ENCODE measurements at regions not wholly inside any gene's neighbourhood (a gene's known extent, or its start where the extent isn't known, plus 50 kb on each side); places are given as distances from the start of the nearest gene placed in this dataset.

- 92% methylated on average over 17 of the region's 21 CpGs for WGBS (ENCODE audit: insufficient coverage)
- DNase-seq, result no peak
- Histone ChIP-seq H3K4me1 (ENCODE audit: control extremely low read depth in 1 of 4, control insufficient read depth in 4 of 4, insufficient read depth in 4 of 4, low read length in 3 of 4) (no peaks in the 10 kb centered on the region), H3K27ac (ENCODE audit: insufficient read depth in 1 of 2, low read depth in 1 of 2, low read length in 2 of 2, poor library complexity in 1 of 2, severe bottlenecking in 2 of 2) (no peak overlapping the region), H3K36me3 (ENCODE audit: control insufficient read depth in 4 of 4, insufficient read depth in 4 of 4, low read length in 3 of 4) (no peaks in the 10 kb centered on the region), H3K9me3 (ENCODE audit: control extremely low read depth in 1 of 5, control insufficient read depth in 4 of 5, insufficient read depth in 2 of 5, low read depth in 1 of 5, low read length in 4 of 5) (no peaks in the 10 kb centered on the region), H3K4me3 (ENCODE audit: control insufficient read depth in 1 of 7, extremely low read depth in 1 of 7, insufficient read depth in 4 of 7, low read depth in 2 of 7, low read length in 6 of 7) (no peak overlapping the region), H3K27me3 (replicated peaks in 2 of 5; ENCODE audit: control insufficient read depth in 4 of 5, insufficient read depth in 5 of 5, low read length in 4 of 5) (peaks cover 0 to 39% (median 2%) of the 10 kb centered on the region in 5 experiments)
- POLR2A ChIA-PET, result no interaction called here
- CTCF ChIA-PET, result no interaction called here
Observed at GRCh38 chr9:135185060-135185459, 97.6 kb downstream of the OLFM1 start.

GRCh38 chr9:135186248-135187164 lies 99.0 kb downstream of the OLFM1 start:
- no peak for DNase-seq
- POLR2A ChIA-PET, result no interaction called here
- no peaks in the 10 kb centered on the region for H3K9me3 ChIP-seq (ENCODE audit: control extremely low read depth in 1 of 5, control insufficient read depth in 4 of 5, insufficient read depth in 2 of 5, low read depth in 1 of 5, low read length in 4 of 5)
- no peak overlapping the region for H3K27ac ChIP-seq (ENCODE audit: insufficient read depth in 1 of 2, low read depth in 1 of 2, low read length in 2 of 2, poor library complexity in 1 of 2, severe bottlenecking in 2 of 2)
- CTCF ChIA-PET, result no interaction called here
- WGBS (ENCODE audit: insufficient coverage), result 64% methylated on average over 21 of the region's 25 CpGs
- no peaks in the 10 kb centered on the region for H3K36me3 ChIP-seq (ENCODE audit: control insufficient read depth in 4 of 4, insufficient read depth in 4 of 4, low read length in 3 of 4)
- peaks cover 0 to 47% (median 2%) of the 10 kb centered on the region in 5 experiments for H3K27me3 ChIP-seq (replicated peaks in 2 of 5; ENCODE audit: control insufficient read depth in 4 of 5, insufficient read depth in 5 of 5, low read length in 4 of 5)
- no peak overlapping the region for H3K4me3 ChIP-seq (ENCODE audit: control insufficient read depth in 1 of 7, extremely low read depth in 1 of 7, insufficient read depth in 4 of 7, low read depth in 2 of 7, low read length in 6 of 7)
- no peaks in the 10 kb centered on the region for H3K4me1 ChIP-seq (ENCODE audit: control extremely low read depth in 1 of 4, control insufficient read depth in 4 of 4, insufficient read depth in 4 of 4, low read length in 3 of 4)

- no peak for DNase-seq
- H3K36me3 ChIP-seq (ENCODE audit: control insufficient read depth in 4 of 4, insufficient read depth in 4 of 4, low read length in 3 of 4), result no peaks in the 10 kb centered on the region
- H3K4me3 ChIP-seq (ENCODE audit: control insufficient read depth in 1 of 7, extremely low read depth in 1 of 7, insufficient read depth in 4 of 7, low read depth in 2 of 7, low read length in 6 of 7), result no peak overlapping the region
- CTCF ChIA-PET, result no interaction called here
- no peaks in the 10 kb centered on the region for H3K4me1 ChIP-seq (ENCODE audit: control extremely low read depth in 1 of 4, control insufficient read depth in 4 of 4, insufficient read depth in 4 of 4, low read length in 3 of 4)
- no peak overlapping the region for H3K27ac ChIP-seq (ENCODE audit: insufficient read depth in 1 of 2, low read depth in 1 of 2, low read length in 2 of 2, poor library complexity in 1 of 2, severe bottlenecking in 2 of 2)
- peaks cover 0 to 51% (median 2%) of the 10 kb centered on the region in 5 experiments for H3K27me3 ChIP-seq (replicated peaks in 2 of 5; ENCODE audit: control insufficient read depth in 4 of 5, insufficient read depth in 5 of 5, low read length in 4 of 5)
- 75% methylated on average over 8 of the region's 14 CpGs for WGBS (ENCODE audit: insufficient coverage)
- no peaks in the 10 kb centered on the region for H3K9me3 ChIP-seq (ENCODE audit: control extremely low read depth in 1 of 5, control insufficient read depth in 4 of 5, insufficient read depth in 2 of 5, low read depth in 1 of 5, low read length in 4 of 5)
- POLR2A ChIA-PET, result no interaction called here
Observed at GRCh38 chr9:135187365-135187764, 99.9 kb downstream of the OLFM1 start.

GRCh38 chr9:135188681-135189151 lies 101.2 kb downstream of the OLFM1 start:
- Histone ChIP-seq H3K4me3 (ENCODE audit: control insufficient read depth in 1 of 7, extremely low read depth in 1 of 7, insufficient read depth in 4 of 7, low read depth in 2 of 7, low read length in 6 of 7) (no peak overlapping the region), H3K4me1 (ENCODE audit: control extremely low read depth in 1 of 4, control insufficient read depth in 4 of 4, insufficient read depth in 4 of 4, low read length in 3 of 4) (no peaks in the 10 kb centered on the region), H3K9me3 (ENCODE audit: control extremely low read depth in 1 of 5, control insufficient read depth in 4 of 5, insufficient read depth in 2 of 5, low read depth in 1 of 5, low read length in 4 of 5) (no peaks in the 10 kb centered on the region), H3K27me3 (replicated peaks in 2 of 5; ENCODE audit: control insufficient read depth in 4 of 5, insufficient read depth in 5 of 5, low read length in 4 of 5) (peaks cover 0 to 60% (median 4%) of the 10 kb centered on the region in 5 experiments), H3K27ac (ENCODE audit: insufficient read depth in 1 of 2, low read depth in 1 of 2, low read length in 2 of 2, poor library complexity in 1 of 2, severe bottlenecking in 2 of 2) (no peak overlapping the region), H3K36me3 (ENCODE audit: control insufficient read depth in 4 of 4, insufficient read depth in 4 of 4, low read length in 3 of 4) (no peaks in the 10 kb centered on the region)
- ChIA-PET POLR2A (no interaction called here), CTCF (no interaction called here)
- WGBS (ENCODE audit: insufficient coverage), result 98% methylated on average over 8 of the region's 9 CpGs
- DNase-seq, result no peak

GRCh38 chr9:135189497-135189896 lies 102.0 kb downstream of the OLFM1 start:
- no peak overlapping the region for H3K4me3 ChIP-seq (ENCODE audit: control insufficient read depth in 1 of 7, extremely low read depth in 1 of 7, insufficient read depth in 4 of 7, low read depth in 2 of 7, low read length in 6 of 7)
- peaks cover 0 to 53% (median 4%) of the 10 kb centered on the region in 5 experiments for H3K27me3 ChIP-seq (replicated peaks in 2 of 5; ENCODE audit: control insufficient read depth in 4 of 5, insufficient read depth in 5 of 5, low read length in 4 of 5)
- ChIA-PET POLR2A (no interaction called here), CTCF (no interaction called here)
- DNase-seq, result no peak
- H3K27ac ChIP-seq (ENCODE audit: insufficient read depth in 1 of 2, low read depth in 1 of 2, low read length in 2 of 2, poor library complexity in 1 of 2, severe bottlenecking in 2 of 2), result no peak overlapping the region
- WGBS (ENCODE audit: insufficient coverage), result 98% methylated on average over 5 of the region's 5 CpGs
- H3K36me3 ChIP-seq (ENCODE audit: control insufficient read depth in 4 of 4, insufficient read depth in 4 of 4, low read length in 3 of 4), result no peaks in the 10 kb centered on the region
- H3K9me3 ChIP-seq (ENCODE audit: control extremely low read depth in 1 of 5, control insufficient read depth in 4 of 5, insufficient read depth in 2 of 5, low read depth in 1 of 5, low read length in 4 of 5), result no peaks in the 10 kb centered on the region
- H3K4me1 ChIP-seq (ENCODE audit: control extremely low read depth in 1 of 4, control insufficient read depth in 4 of 4, insufficient read depth in 4 of 4, low read length in 3 of 4), result no peaks in the 10 kb centered on the region

- 84% methylated on average over 17 of the region's 18 CpGs for WGBS (ENCODE audit: insufficient coverage)
- H3K9me3 ChIP-seq (ENCODE audit: control extremely low read depth in 1 of 5, control insufficient read depth in 4 of 5, insufficient read depth in 2 of 5, low read depth in 1 of 5, low read length in 4 of 5), result no peaks in the 10 kb centered on the region
- POLR2A ChIA-PET, result no interaction called here
- no peak overlapping the region for H3K27ac ChIP-seq (ENCODE audit: insufficient read depth in 1 of 2, low read depth in 1 of 2, low read length in 2 of 2, poor library complexity in 1 of 2, severe bottlenecking in 2 of 2)
- H3K4me1 ChIP-seq (ENCODE audit: control extremely low read depth in 1 of 4, control insufficient read depth in 4 of 4, insufficient read depth in 4 of 4, low read length in 3 of 4), result no peaks in the 10 kb centered on the region
- no peak overlapping the region for H3K4me3 ChIP-seq (ENCODE audit: control insufficient read depth in 1 of 7, extremely low read depth in 1 of 7, insufficient read depth in 4 of 7, low read depth in 2 of 7, low read length in 6 of 7)
- H3K27me3 ChIP-seq (replicated peaks in 2 of 5; ENCODE audit: control insufficient read depth in 4 of 5, insufficient read depth in 5 of 5, low read length in 4 of 5), result peaks cover 0 to 46% (median 4%) of the 10 kb centered on the region in 5 experiments
- no peaks in the 10 kb centered on the region for H3K36me3 ChIP-seq (ENCODE audit: control insufficient read depth in 4 of 4, insufficient read depth in 4 of 4, low read length in 3 of 4)
- no peak for DNase-seq
- CTCF ChIA-PET, result interaction anchor here (0.6 kb wide), 1 partner anchor 276 kb away, joined by 5 read pairs; no protein-coding TSS in a partner anchor
Observed at GRCh38 chr9:135190789-135191577, 103.5 kb downstream of the OLFM1 start.

- H3K36me3 ChIP-seq (ENCODE audit: control insufficient read depth in 4 of 4, insufficient read depth in 4 of 4, low read length in 3 of 4), result no peaks in the 10 kb centered on the region
- no peaks in the 10 kb centered on the region for H3K4me1 ChIP-seq (ENCODE audit: control extremely low read depth in 1 of 4, control insufficient read depth in 4 of 4, insufficient read depth in 4 of 4, low read length in 3 of 4)
- H3K9me3 ChIP-seq (ENCODE audit: control extremely low read depth in 1 of 5, control insufficient read depth in 4 of 5, insufficient read depth in 2 of 5, low read depth in 1 of 5, low read length in 4 of 5), result no peaks in the 10 kb centered on the region
- H3K27ac ChIP-seq (ENCODE audit: insufficient read depth in 1 of 2, low read depth in 1 of 2, low read length in 2 of 2, poor library complexity in 1 of 2, severe bottlenecking in 2 of 2), result no peak overlapping the region
- H3K27me3 ChIP-seq (replicated peaks in 2 of 5; ENCODE audit: control insufficient read depth in 4 of 5, insufficient read depth in 5 of 5, low read length in 4 of 5), result peaks cover 0 to 44% (median 4%) of the 10 kb centered on the region in 5 experiments
- WGBS (ENCODE audit: insufficient coverage), result 75% methylated on average over 18 of the region's 18 CpGs
- ChIA-PET CTCF (no interaction called here), POLR2A (no interaction called here)
- DNase-seq, result no peak
- H3K4me3 ChIP-seq (ENCODE audit: control insufficient read depth in 1 of 7, extremely low read depth in 1 of 7, insufficient read depth in 4 of 7, low read depth in 2 of 7, low read length in 6 of 7), result no peak overlapping the region
Observed at GRCh38 chr9:135192686-135193085, 105.2 kb downstream of the OLFM1 start.
